ENCODE measurements at regions not wholly inside any gene's neighbourhood (a gene's known extent, or its start where the extent isn't known, plus 50 kb on each side); places are given as distances from the start of the nearest gene placed in this dataset.

GRCh38 chr22:48702573-48703264 is 1125.0 kb downstream of the BRD1 start:
- no peak for DNase-seq

- DNase-seq: no peak
Observed at GRCh38 chr22:48701296-48702030, 1126.2 kb downstream of the BRD1 start.

GRCh38 chr22:48700566-48701295 is 1126.9 kb downstream of the BRD1 start:
- DNase-seq: no peak

- DNase-seq: no peak
Observed at GRCh38 chr22:48700180-48700565, 1127.5 kb downstream of the BRD1 start.

GRCh38 chr22:48699511-48699910 is 1128.2 kb downstream of the BRD1 start:
- DNase-seq: no peak

GRCh38 chr22:48698618-48699017 is 1129.1 kb downstream of the BRD1 start:
- no peak for DNase-seq

- no peak for DNase-seq
Observed at GRCh38 chr22:48697694-48698276, 1129.9 kb downstream of the BRD1 start.

- DNase-seq: no peak
Observed at GRCh38 chr22:48697223-48697622, 1130.5 kb downstream of the BRD1 start.

- DNase-seq: no peak
Observed at GRCh38 chr22:48696371-48696770, 1131.3 kb downstream of the BRD1 start.

GRCh38 chr22:48695731-48696305 is 1131.9 kb downstream of the BRD1 start:
- DNase-seq: no peak

GRCh38 chr22:48695251-48695650 is 1132.4 kb downstream of the BRD1 start:
- DNase-seq: no peak

GRCh38 chr22:48694296-48694883 is 1133.3 kb downstream of the BRD1 start:
- DNase-seq: no peak

- DNase-seq: no peak
Observed at GRCh38 chr22:48693377-48694135, 1134.1 kb downstream of the BRD1 start.

- no peak for DNase-seq
Observed at GRCh38 chr22:48692734-48693376, 1134.8 kb downstream of the BRD1 start.

- no peak for DNase-seq
Observed at GRCh38 chr22:48691431-48691851, 1136.2 kb downstream of the BRD1 start.

- DNase-seq: no peak
Observed at GRCh38 chr22:48690583-48691317, 1136.9 kb downstream of the BRD1 start.

GRCh38 chr22:48689206-48689605 is 1138.5 kb downstream of the BRD1 start:
- DNase-seq: no peak

- no peak for DNase-seq
Observed at GRCh38 chr22:48688366-48688765, 1139.3 kb downstream of the BRD1 start.

GRCh38 chr22:48687606-48688005 is 1140.1 kb downstream of the BRD1 start:
- DNase-seq: no peak

- DNase-seq: no peak
Observed at GRCh38 chr22:48686694-48687302, 1140.9 kb downstream of the BRD1 start.
